Activated gamma-delta T cell treated with anti-CD3 and anti-CD28 coated beads, Interleukin-2, amount 50 U/mL, for 16 hours (primary cell): ENCODE measurements at regions not wholly inside any gene's neighbourhood (a gene's known extent, or its start where the extent isn't known, plus 50 kb on each side); places are given as distances from the start of the nearest gene placed in this dataset.

Source experiments
- DNase-seq: peaks from one replicate; pipeline ENCODE4 v3.0.0-alpha.2; 2020; ENCODE audit warnings: low read depth

DNA sequence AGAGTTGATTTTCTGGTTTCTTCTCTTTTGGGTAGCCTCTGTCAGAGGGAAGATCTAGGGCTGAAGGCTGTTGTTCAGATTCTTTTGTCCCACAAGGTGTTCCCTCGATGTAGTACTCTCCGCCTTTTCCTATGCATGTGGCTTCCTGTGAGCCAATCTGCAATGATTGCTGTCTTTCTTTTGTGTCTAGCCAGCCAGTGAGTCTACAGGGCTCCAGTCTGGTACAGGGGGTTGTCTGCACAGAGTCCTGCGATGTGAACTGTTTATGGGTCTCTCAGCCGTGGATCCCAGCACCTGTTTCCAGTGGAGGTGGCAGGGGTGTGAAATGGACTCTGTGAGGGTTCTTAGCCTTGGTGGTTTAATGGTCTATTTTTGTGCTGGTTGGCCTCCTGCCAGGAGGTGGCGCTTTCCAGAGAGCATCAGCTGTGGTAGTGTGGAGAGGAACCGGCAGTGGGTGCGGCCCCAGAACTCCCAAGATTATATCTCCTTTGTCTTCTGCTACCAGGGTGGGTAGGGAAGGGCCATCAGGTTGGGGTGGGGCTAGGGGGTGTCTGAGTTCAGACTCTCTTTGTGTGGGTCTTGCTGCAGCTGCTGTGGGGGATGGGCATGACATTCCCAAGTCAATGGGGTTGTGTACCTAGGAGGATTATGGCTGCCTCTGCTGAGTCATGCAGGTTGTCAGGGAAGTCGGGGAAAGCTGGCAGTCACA, 81.3 kb upstream of the C21orf91 start:
- no peak for DNase-seq

GRCh38 chr21:17889171-17889570, 70.0 kb upstream of the C21orf91 start:
- DNase-seq, result no peak

DNA sequence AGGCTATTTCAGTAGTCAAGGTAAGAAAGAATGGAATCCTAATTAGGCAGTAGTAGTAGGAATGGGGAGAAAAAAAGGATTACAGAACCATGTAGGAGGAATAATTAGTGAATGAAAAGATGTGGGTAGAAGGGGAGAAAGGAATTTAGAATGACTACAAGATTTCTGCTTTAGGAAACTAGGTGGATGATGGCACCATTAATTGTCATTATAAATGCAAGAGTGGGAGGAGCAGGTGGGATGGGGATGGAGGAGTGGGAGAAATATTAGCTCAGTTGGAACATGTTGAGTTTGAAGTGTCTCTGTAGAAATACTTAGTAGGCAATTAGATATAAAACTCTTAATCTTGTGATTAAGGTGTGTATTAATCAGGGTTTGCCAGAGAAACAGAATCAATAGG, 50.0 kb upstream of the C21orf91 start:
- no peak for DNase-seq
